Gastroesophageal sphincter (tissue), 3 donors: ENCODE measurements at regions not wholly inside any gene's neighbourhood (a gene's known extent, or its start where the extent isn't known, plus 50 kb on each side); places are given as distances from the start of the nearest gene placed in this dataset.

Source experiments
- CTCF ChIP-seq, 4 experiments: fragments of 200-600 bp in 2 of 4; fragments of 450-650 bp in 2 of 4; sonication (generic) in 1 of 4; IDR thresholded peaks; one replicate each; pipeline ENCODE4 v1.5.1; 2017 to 2019; ENCODE audit warnings: antibody characterized with exemption in 4 of 4, mild to moderate bottlenecking in 2 of 4, moderate library complexity in 2 of 4
- EP300 ChIP-seq: sonication (generic); formaldehyde crosslinking; IDR thresholded peaks from one replicate; pipeline ENCODE4 v1.6.1; 2017; ENCODE audit warnings: antibody characterized with exemption, mild to moderate bottlenecking
- POLR2A ChIP-seq, 2 donors: fragments of 450-650 bp; IDR thresholded peaks; one replicate each; pipeline ENCODE4 v1.6.1; 2017; ENCODE audit warnings: antibody characterized with exemption in 2 of 2, mild to moderate bottlenecking in 2 of 2, moderate library complexity in 1 of 2
- POLR2AphosphoS5 ChIP-seq: sonication (generic); formaldehyde crosslinking; IDR thresholded peaks from one replicate; pipeline ENCODE4 v1.6.1; 2017; ENCODE audit warnings: antibody characterized with exemption

DNA sequence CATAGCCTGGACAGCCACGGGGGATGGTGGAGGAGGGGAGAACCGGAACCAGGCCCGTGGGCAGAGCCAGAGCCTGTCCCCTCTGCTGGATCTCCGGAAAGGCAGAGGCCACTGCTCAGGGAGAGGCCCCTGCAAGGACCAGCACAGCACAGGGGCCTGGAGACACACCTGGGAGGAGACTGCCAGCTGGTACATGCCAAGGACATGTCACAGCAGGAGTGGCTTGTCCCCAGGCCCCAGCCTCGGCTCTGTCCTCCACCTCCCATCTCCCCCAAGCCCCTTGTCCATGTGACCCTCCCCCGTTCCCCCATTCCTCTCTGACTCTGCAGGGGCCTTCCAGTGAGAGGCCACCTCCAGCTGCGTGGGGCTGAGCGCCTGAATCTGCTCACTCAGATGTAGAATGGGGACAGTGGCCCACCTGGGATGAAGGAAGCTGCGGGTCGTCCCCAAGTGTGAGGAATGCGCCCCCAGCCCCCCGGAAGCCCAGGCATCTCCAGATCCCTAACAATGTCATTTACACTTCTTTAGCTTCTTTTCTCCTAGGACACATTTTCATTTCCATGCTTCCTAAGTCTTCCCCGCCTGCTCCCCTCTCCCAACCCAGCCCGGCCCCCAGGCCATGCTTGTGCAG is 349.6 kb upstream of the IRX2 start:
- no peak for TF ChIP-seq CTCF (IDR thresholded peaks at IDR 0.05)
- TF ChIP-seq POLR2AphosphoS5, result no peak
- TF ChIP-seq POLR2A (IDR thresholded peaks at IDR 0.05), result no peak
- TF ChIP-seq EP300, result no peak
